ENCODE measurements at regions not wholly inside any gene's neighbourhood (a gene's known extent, or its start where the extent isn't known, plus 50 kb on each side); places are given as distances from the start of the nearest gene placed in this dataset.

GRCh38 chr2:153214337-153214736 lies 264.2 kb downstream of the RPRM start:
- TF ChIP-seq CTCF (IDR thresholded peaks at IDR 0.05; ENCODE audit: low read depth, low read length, poor library complexity, severe bottlenecking): no peak
- no peak for TF ChIP-seq EZH2phosphoT487 (IDR thresholded peaks at IDR 0.05; ENCODE audit: borderline replicate concordance, low read length)

Measured in DOHH2 (cell line).